ENCODE measurements at regions not wholly inside any gene's neighbourhood (a gene's known extent, or its start where the extent isn't known, plus 50 kb on each side); places are given as distances from the start of the nearest gene placed in this dataset.

GRCh38 chr6:45783716-45784115, 231.9 kb downstream of the CLIC5 start:
- Mint-ChIP-seq H3K4me1 (ENCODE audit: low read depth, unreplicated experiment) (no peaks in the 10 kb centered on the region), H3K27ac (ENCODE audit: unreplicated experiment) (no peak overlapping the region)
- DNase-seq, result no peak

GRCh38 chr6:45781890-45782289, 233.8 kb downstream of the CLIC5 start:
- Mint-ChIP-seq H3K36me3 (ENCODE audit: unreplicated experiment) (peaks cover 6% of the 10 kb centered on the region), H3K27ac (ENCODE audit: unreplicated experiment) (no peak overlapping the region), H3K4me1 (ENCODE audit: low read depth, unreplicated experiment) (no peaks in the 10 kb centered on the region), H3K4me3 (ENCODE audit: unreplicated experiment) (no peak overlapping the region), H3K9me3 (ENCODE audit: unreplicated experiment) (peaks cover 2% of the 10 kb centered on the region), H3K27me3 (ENCODE audit: unreplicated experiment) (no peaks in the 10 kb centered on the region)
- no peak for DNase-seq
- TF ChIP-seq, protein P1, sequence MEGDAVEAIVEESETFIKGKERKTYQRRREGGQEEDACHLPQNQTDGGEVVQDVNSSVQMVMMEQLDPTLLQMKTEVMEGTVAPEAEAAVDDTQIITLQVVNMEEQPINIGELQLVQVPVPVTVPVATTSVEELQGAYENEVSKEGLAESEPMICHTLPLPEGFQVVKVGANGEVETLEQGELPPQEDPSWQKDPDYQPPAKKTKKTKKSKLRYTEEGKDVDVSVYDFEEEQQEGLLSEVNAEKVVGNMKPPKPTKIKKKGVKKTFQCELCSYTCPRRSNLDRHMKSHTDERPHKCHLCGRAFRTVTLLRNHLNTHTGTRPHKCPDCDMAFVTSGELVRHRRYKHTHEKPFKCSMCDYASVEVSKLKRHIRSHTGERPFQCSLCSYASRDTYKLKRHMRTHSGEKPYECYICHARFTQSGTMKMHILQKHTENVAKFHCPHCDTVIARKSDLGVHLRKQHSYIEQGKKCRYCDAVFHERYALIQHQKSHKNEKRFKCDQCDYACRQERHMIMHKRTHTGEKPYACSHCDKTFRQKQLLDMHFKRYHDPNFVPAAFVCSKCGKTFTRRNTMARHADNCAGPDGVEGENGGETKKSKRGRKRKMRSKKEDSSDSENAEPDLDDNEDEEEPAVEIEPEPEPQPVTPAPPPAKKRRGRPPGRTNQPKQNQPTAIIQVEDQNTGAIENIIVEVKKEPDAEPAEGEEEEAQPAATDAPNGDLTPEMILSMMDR (IDR thresholded peaks at IDR 0.05; ENCODE audit: partially characterized antibody, unreplicated experiment), result no peak

More at GRCh38 chr6:45783716-45784115, 231.9 kb downstream of the CLIC5 start:
- H3K27me3 Mint-ChIP-seq (ENCODE audit: unreplicated experiment), result no peaks in the 10 kb centered on the region
- TF ChIP-seq, protein P1 (IDR thresholded peaks at IDR 0.05; ENCODE audit: partially characterized antibody, unreplicated experiment), result no peak
- H3K36me3 Mint-ChIP-seq (ENCODE audit: unreplicated experiment), result peaks cover 6% of the 10 kb centered on the region
- H3K9me3 Mint-ChIP-seq (ENCODE audit: unreplicated experiment), result peaks cover 5% of the 10 kb centered on the region
- H3K4me3 Mint-ChIP-seq (ENCODE audit: unreplicated experiment), result no peak overlapping the region

- H3K4me3 Mint-ChIP-seq (ENCODE audit: unreplicated experiment), result no peak overlapping the region
- TF ChIP-seq, protein P1 (IDR thresholded peaks at IDR 0.05; ENCODE audit: partially characterized antibody, unreplicated experiment), result no peak
- no peaks in the 10 kb centered on the region for H3K4me1 Mint-ChIP-seq (ENCODE audit: low read depth, unreplicated experiment)
- H3K27ac Mint-ChIP-seq (ENCODE audit: unreplicated experiment), result no peak overlapping the region
- no peak for DNase-seq
- H3K27me3 Mint-ChIP-seq (ENCODE audit: unreplicated experiment), result no peaks in the 10 kb centered on the region
- H3K36me3 Mint-ChIP-seq (ENCODE audit: unreplicated experiment), result no peaks in the 10 kb centered on the region
- H3K9me3 Mint-ChIP-seq (ENCODE audit: unreplicated experiment), result peaks cover 3% of the 10 kb centered on the region
Observed at GRCh38 chr6:45780523-45780922, 235.1 kb downstream of the CLIC5 start.

DNA sequence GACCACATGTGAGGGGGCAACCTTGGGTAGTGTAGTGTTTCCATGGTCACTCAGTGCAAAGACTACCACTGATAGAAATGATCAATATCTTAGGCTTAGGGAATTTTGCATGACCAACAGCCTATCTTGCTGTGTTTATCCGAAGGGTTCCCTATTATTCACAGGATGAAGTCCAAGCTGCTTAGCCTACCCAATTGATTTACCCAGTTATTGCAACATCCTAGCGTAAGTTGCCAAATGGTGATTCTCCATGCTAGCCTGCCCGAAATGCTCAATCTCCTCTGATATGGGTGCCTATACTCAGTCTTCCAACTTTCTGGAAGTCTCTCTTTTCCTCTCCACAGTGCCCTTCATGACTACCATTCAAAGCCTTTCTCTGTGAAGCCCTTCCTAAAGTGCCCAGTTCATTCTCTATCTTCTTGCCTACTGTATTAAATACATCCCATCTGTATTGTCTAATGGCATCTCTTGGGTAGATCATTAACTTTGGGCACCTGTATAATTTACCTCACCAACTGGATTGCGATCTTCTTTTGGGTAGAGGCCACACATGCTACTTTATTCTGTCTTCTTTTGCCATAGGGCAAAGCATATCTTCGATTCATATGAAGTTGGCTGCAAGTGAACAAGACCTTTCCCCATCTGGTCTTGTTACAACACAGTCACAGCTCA, 240.5 kb downstream of the CLIC5 start:
- Mint-ChIP-seq H3K27me3 (ENCODE audit: unreplicated experiment) (no peaks in the 10 kb centered on the region), H3K9me3 (ENCODE audit: unreplicated experiment) (peaks cover 2% of the 10 kb centered on the region), H3K27ac (ENCODE audit: unreplicated experiment) (no peak overlapping the region), H3K36me3 (ENCODE audit: unreplicated experiment) (no peaks in the 10 kb centered on the region), H3K4me1 (ENCODE audit: low read depth, unreplicated experiment) (no peaks in the 10 kb centered on the region), H3K4me3 (ENCODE audit: unreplicated experiment) (no peak overlapping the region)
- TF ChIP-seq, protein P1 (IDR thresholded peaks at IDR 0.05; ENCODE audit: partially characterized antibody, unreplicated experiment), result no peak
- DNase-seq, result no peak

- Mint-ChIP-seq H3K9me3 (ENCODE audit: unreplicated experiment) (peaks cover 2% of the 10 kb centered on the region), H3K27me3 (ENCODE audit: unreplicated experiment) (no peaks in the 10 kb centered on the region), H3K36me3 (ENCODE audit: unreplicated experiment) (no peaks in the 10 kb centered on the region), H3K27ac (ENCODE audit: unreplicated experiment) (no peak overlapping the region), H3K4me1 (ENCODE audit: low read depth, unreplicated experiment) (no peaks in the 10 kb centered on the region), H3K4me3 (ENCODE audit: unreplicated experiment) (no peak overlapping the region)
- DNase-seq, result no peak
- TF ChIP-seq, protein P1 (IDR thresholded peaks at IDR 0.05; ENCODE audit: partially characterized antibody, unreplicated experiment), result no peak
Observed at GRCh38 chr6:45773906-45774305, 241.8 kb downstream of the CLIC5 start.

Data from glutamatergic neuron (in vitro differentiated cells).